ENCODE measurements at regions not wholly inside any gene's neighbourhood (a gene's known extent, or its start where the extent isn't known, plus 50 kb on each side); places are given as distances from the start of the nearest gene placed in this dataset.
A peak's percentile ranks its signal among the peaks of the same experiment; 100 is the strongest.

DNA sequence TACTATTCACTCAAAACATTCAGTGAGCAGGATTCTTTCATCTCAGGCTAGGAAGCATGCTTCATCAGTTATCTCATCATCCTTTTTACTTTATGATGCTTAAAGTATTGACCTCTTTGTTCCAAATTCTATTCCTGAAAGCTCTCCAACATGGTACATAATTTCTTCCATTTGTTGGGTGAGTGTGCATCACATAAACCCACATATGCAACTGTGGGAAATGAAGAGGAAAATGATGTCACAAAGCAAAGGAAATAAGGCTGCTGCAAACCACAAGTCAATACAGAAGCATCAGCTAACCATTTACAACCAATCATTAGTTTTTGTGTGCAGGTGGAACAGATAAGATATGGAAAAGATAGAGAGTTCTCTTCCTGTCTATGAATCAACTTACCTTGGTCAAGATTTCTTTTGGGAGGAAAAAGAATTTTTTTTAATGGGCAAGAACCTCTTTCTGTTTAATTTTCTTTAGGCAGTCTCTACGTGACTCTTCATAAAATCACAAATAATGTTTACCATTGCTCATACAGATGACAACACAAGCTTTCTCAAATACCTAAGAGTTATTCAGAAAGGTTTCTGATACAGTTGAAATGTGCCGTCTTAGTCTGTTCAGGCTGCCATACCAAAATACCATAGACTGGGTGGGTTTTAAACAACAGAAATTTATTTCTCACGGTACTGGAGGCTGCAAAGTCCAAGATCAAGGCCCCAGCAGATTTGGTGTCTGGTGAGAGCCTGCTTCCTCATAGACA, 259.9 kb downstream of the ADGRG6 start:
- DNase-seq, result no peak

DNA sequence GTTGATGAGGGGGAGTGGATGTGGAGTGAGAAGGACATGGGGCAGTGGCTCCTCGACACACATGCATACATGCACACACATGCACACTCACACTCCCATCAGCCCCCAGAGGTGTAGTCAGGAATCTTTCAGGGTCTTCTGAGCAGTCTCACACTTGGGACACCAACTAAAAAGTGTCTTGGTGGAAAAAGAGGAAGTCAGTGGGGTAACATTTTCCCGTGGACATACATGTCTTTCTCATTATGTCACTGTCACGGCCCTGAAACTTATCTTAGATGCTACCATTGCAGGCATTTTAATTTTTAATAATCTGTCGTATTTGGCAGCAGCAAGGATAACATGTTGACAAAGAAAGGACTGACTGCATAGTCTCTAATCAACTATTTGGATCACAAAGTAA, 261.1 kb downstream of the ADGRG6 start:
- DNase-seq, result no peak

DNA sequence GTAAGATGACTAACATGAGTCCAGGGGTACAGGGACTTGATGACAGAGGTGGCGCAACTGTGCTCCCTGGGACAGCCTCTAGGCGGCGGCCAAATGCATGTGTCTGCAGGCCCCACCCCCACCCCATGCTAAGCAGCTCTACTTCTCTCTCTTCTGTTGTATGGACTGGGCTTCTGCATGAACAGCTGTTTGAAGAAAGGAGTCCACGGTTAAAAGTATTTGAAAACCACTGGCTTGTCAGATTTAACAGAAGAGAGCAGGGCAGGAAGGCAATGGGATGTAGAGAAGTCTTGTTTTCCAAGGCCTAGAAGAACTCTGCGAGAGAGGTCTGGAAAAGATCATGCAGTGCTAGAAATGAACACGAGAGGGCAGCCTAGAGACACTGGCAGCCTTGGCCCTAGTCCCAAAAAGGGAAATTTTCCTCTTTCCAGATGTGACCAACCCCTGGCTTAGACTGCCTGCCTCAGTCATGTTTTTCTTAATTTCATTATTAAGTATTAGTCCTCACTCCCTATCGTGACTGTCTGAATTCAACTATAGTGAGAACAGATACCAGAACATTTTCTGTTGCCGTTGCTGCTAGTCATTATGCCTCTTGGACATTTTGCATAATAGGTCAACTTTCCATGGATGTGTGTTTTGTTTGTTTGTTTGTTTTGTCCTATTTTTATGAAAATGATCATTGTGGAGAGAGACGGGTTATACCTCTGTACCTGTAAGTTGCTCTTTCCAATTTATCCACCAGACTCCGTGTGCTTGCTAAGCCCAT, 265.0 kb downstream of the ADGRG6 start:
- DNase-seq, result peak; percentile 73 to 78

DNA sequence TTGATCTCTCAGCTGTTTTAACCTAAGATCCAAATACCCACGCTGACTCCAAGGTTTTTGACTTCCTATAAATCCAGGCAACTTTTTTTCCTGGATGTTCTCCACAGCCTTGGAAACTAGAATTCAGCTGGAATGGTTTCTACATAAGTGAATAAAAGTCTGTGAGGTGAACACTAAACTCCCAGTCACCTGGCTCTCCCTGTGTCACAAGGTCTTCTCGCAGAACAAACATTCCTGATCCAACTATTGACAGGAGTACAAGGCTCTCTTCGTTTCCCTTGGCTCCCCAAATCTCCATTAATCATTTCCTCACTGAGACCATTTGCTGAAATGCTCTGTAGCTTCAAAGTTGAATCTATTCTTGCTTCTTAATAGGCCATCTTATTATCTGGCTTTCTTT, 265.7 kb downstream of the ADGRG6 start:
- DNase-seq, result no peak

DNA sequence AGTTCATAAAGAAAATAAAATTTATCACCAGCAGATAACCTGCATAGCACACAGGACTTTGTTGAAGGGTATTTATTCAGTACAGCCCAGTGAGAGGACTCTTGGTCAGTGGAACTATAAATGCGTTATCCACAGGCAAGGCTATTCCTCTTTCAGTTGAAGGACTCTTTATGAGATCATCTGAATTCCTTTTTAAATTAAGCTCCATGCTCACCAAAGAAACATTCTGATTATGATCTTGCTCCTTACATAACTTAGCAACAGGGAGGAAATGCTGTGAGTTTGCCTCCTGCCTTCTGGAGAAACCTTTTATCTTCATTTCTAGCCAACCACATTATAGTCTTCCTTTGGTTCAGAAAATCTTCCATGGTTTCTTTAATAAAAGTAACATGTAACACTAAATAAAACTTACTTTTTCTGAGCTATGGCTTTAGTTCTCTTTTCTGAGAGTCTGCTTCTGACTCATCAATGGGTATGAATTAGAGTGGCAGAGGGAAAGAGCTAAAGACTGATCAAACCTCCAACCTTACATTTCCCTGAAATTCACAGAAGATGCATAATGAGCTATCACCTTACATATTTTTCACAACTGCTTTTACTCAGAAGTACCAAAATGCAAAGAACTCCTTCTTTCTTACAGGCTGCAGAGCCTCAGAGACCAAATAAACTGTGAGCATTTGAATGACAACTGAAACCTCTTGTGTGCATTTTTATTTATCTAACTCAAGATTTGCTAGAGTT, 267.2 kb downstream of the ADGRG6 start:
- no peak for DNase-seq

DNA sequence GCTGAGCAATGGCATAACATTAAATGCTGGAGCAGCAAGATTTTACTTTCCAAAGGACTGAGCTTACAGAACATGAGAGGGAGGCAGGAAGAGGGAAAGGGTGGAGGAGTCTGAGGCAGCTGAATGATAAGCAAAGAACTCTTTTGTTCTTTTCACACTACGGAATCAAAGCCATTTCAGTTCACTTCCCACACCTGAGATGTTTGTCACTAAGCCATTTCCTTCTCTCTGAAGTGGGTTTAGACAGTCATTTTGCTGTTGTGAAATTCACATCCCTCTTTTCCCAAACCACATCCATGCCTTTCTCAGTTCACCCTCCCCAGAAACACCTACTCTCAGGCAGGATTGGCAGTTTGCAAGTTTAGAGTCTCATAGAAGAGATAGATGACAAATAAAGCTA, 267.9 kb downstream of the ADGRG6 start:
- DNase-seq, result no peak

DNA sequence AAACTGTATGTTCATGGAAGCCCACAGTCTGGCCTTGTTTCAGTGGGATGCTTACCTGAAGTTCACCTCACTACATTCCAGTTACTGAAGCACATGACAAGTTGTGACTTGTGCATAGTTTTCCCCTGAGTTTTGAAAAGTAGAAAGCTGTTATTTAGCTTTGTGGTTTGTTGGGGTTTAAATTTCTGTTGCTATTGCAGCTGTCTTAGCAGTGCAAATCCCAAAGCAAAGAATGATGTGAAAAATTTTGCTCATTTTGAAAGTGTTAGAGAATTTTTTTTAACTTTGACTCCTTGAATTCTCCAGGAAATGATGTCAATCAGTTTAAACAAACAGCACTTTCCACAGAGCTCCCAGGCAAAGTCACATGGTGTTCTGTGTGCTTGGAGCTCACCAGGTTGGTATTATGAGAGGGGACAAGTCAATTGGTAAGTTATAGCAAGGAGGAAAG, 268.4 kb downstream of the ADGRG6 start:
- no peak for DNase-seq

DNA sequence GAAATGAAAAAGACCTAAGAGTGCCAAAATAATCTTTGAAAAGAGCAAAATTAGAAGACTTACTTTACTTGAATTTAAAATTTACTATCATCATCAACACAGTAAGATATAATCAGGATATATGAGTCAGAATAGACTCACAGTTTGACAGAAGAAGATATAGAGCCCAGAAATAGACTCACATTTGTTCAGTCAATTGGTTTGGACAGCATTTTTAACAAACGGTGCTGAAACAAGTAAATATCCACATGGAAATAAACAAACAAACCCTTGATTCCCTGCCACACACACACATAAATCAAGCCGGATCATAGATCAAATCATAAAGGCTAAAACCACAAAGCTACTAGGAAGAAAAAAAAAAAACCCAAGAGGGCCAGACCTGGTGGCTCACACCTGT, 291.1 kb downstream of the ADGRG6 start:
- DNase-seq, result no peak

DNA sequence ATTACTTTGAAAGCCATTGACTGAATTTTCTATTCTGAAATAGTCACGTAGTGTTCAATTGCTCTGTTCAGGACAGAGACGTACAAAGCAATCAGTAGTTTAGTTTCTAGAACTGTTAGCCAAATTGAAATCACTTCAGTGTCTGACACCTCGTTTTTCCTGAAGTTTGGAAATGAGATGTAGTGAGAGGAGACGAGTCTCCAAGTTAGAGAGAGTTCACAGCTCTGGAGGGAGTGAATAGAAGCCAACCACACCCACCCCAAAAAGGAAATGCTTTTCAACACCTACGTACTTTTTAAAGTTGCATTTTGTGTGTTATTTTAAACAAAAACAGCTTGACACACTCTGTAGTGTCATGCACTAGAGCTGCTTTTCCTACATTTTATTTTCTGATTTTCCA, 296.0 kb downstream of the ADGRG6 start:
- DNase-seq, result no peak

DNA sequence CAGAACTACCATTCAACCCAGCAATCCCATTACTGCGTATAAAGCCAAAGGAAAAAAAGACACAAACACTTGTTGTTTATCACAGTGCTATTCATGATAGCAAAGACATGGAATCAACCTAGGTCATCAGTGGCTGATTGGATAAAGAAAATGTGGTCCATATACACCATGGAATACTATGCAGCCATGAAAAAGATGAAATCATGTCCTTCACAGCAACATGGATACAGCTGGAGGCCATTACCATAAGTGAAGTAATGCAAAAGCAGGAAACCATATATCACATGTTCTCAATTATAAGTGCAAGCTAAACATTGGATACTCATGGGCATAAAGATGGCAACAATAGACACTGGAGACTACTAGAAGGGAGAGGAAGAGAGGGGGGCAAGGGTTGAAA, 299.6 kb downstream of the ADGRG6 start:
- DNase-seq, result no peak

DNA sequence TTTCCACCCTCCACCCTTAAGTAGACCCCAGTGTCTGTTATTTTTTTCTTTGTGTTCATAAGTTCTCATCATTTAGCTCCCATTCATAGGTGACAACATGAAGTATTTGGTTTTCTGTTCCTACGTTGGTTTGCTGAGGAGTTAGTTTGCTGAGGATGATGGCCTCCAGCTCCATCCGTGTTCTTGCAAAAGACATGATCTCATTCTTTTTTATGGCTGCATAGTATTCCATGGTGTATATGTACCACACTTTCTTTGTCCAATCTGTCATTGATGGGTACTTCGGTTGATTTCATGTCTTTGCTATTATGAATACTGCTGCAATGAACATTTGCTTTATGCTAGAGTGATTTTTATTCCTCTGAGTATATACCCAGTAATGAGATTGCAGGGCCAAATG, 301.2 kb downstream of the ADGRG6 start:
- DNase-seq, result no peak

DNA sequence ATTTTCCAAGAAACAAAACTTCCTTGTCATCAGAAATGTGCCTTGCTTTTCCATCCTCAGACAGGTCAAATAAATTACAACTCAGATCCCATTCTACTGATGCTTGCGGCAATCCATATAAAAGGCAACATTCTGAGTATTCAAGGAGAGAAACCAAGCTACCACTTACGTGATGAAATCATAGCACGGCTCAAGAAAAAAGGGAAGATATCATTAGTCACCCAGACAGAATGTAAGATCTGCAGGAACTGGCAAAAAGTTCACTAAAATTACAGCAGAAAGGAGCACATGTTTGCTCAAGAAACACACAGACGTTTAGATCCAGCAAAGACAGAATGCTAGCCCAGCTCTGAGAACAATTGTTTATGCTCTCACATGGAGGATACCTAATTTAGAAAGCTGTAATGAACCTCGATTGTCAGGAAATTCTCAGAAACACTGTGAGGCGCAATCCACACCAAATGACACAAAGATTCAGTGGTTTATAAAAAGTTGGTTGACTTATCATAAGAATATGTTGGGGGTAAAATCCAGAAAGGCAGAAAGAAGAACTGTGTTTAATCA, 304.2 kb downstream of the ADGRG6 start:
- no peak for DNase-seq

DNA sequence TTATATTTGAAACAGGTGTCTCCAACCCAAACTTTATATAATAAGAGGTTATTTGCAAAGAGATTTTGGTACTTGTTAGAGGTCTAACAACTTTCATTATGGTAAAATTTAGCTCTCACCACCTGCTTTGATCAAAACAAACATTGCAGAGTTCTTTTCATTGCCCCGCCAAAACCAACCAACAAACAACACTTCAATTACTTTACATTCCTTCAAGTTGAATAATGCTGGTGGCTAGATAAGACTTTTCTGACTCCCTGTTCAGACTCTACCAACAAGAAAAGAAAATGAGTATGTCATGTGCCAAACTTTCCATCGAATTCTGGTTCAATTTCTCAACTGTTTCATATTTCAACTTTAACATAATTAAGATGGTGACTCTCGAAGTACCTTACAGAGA, 311.1 kb downstream of the ADGRG6 start:
- no peak for DNase-seq

DNA sequence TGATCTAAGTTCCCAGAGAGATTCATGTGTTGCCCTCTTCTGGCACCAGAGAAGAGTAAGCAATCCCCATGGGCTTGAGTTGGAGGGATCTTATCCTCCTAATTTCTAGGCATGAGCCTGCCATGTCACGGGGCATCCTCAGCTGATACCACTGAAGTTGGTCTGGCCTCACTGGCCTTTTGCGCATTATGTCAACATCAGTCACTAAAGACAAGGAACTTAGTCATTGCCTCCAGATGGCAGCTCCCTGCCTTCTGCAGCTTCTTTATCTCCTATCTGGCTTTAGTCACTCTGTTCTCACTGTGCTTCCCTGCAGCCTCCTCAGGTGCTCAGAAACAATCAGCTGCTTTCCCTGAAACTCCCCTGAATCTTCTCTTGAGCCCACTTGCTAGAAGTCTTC, 312.2 kb downstream of the ADGRG6 start:
- DNase-seq, result no peak

DNA sequence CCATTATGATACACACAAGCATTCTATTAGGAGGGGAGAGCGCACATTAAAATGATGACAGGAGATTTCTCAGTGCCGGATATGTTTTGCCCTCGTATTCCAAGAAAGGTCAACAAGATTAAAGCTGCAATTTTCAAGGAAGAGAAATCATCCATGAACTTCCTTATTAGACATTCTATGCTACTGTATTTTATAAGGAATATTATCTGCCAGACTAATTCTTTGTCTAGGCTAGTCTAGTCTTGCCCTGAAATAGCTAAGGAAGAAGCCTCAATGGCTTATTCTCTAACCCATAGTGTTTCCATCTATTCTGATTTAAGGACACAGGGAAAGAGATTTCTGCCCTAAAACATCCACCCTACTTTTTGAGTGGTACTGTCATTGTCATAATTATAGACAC, 315.4 kb downstream of the ADGRG6 start:
- no peak for DNase-seq

DNA sequence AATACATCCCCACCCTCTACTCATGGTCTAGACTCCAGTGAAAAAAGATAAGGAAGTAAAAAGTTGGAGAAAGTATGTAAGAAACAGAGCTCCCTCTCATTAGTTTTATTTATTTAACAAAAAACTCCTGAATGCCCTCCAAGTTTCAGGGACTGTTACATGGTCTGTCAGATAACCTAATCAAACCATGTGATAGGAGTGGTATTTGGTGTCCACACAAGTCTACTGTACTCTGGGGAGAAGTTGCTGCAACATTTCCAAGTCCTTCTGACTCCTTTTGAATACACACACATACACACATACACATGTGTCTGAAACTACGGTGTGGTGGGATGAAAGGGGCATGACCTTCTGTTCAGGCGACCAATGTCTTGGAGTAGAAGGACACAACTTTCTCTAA, 320.0 kb downstream of the ADGRG6 start:
- no peak for DNase-seq

DNA sequence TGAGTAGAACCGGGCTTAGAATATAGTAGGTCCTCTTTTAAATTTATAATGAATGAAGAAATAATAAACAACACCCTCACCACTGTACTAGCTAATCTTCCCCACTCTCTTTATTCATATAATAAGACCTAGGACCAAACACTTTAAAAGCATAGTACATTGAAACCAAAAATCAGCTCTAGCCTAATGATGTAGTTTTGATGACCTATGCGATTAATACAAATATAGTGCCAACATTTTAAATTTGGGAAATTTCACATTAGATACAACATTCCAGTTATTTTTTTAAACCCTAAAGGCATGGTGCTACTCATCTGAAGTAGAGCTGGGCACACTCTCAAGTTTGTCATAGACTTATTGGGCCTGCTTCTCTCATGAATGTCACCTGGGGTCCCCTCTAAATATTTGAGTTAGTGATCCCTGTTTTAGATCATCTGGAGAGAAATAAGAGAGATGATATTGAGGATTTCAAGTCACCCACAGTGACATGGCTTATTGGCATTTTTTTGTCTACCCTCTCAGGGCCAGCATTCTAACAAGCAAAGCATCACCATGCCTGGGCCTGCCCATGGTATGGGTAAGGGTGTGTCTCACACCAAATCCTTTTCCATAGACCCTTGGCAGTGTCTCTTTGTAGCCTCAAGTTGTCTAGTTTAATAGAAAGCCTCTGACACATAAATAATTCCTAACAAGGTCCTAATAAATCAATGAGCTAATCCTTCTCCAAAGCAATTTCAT, 319.8 kb downstream of the HIVEP2 start:
- DNase-seq, result no peak

DNA sequence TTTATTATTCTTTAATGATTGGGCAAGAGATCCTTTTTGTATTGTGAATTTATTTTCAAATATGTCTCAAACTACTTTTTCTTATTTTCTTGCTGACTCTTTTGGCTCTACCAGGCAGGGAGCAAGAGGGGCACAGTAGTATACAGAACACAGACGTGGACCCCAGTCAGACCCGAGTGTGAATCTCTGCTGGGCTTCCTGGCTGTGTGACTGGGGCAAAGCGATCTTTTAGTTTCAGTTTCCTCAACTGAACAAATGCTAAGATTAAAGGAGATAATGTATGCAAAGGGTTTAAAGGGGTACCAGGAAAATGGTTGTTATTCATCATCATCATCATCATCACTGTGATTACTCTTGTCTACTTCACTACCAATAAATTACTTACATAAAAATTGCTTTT, 317.5 kb downstream of the HIVEP2 start:
- DNase-seq, result no peak

DNA sequence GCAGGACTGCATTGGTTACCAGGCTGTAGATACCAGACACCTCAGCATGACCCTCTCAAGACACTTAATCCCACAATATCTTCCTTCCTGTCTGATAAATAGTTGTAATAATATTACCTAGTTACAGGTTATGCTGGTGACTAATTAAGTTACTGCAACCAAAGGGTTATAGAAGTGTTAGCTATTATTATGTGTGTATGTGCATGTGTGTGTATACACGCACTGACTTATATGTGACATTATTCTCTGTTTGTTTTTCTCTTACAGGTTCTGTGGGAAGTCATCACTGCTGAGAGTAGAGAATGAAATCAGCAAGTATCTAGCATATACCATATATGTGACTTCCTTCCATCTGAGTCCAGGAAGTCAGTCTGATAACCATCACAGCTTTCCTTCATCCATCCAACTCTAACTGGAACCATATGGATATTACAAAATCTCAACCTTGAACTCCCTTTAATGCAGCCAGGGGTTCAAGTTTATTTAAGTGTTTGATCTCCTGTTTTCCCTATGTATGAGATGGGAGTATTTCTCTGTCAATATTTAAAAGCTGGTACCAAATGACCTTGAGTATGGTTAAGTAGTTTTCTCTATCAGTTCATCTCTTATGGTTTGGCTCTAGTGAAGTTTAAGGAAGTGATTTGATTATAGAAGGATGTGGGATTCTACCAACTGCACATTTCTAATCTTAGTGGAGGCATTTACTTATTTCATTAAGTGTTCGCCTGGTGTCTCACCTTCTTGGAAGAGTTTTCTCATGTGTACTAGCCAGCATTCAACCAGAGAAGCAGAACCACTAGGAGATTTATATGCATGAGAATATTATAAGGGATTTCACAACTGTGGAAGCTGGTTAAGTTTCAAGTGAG, 313.2 kb downstream of the HIVEP2 start:
- no peak for DNase-seq

DNA sequence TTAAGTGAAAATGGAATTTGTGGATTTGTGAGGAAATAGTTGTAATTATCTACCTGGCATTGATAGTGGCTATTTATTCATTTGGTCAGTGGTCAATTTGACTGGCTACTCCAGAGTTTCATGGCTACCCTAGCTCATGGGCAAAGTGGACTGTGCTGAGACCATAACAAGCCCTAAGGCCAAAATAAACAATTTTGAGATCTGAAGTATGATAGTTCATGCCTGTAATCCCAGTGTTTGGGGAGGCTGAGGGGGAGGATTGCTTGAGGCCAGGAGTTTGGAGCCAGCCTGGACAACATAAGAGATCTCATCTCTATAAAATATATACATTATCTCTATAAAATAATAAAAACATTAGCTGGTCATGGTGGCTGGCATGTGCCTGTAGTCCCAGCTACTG, 311.7 kb downstream of the HIVEP2 start:
- DNase-seq, result no peak

DNA sequence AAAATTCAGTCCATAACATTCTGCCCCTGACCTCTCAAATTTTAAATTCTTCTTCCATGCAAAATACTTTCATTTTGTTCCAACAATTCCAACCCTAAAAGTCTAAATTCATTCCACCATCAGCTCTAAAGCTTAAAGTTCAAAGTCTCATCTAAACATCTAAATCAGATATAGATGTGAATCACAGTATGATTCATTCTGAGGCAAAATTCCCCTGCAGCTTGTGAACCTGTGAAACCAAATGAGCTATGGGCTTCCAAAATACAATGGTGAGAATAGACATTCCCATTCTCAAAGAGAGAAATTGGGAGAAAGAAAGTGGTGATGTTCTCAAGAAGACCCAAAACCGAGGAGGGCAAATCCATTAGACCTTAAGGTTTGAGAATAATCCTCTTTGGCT, 309.8 kb downstream of the HIVEP2 start:
- DNase-seq, result no peak
